HG03175 (cell line): ENCODE measurements at regions not wholly inside any gene's neighbourhood (a gene's known extent, or its start where the extent isn't known, plus 50 kb on each side); places are given as distances from the start of the nearest gene placed in this dataset.
"Not testable (repeated sequence)": the region's sequence is repeated elsewhere in the genome, so short reads cannot be mapped to it uniquely, and the experiment has no call there.

ENCODE experiments used
- ATAC-seq: cut with Tn5 transposase; IDR thresholded peaks from one replicate; pipeline ENCODE4 v1.9.1; 2021; ENCODE audit warnings: mild to moderate bottlenecking, moderate library complexity; ENCODE audit not compliant: unreplicated experiment

- no peak for ATAC-seq
Measured at GRCh38 chr13:50758796-50759195, 84.7 kb downstream of the DLEU7 start.

GRCh38 chr13:50760751-50761150, 82.7 kb downstream of the DLEU7 start:
- ATAC-seq: no peak

GRCh38 chr13:50761406-50761805, 82.1 kb downstream of the DLEU7 start:
- ATAC-seq: no peak

GRCh38 chr13:50762969-50763567, 80.4 kb downstream of the DLEU7 start:
- ATAC-seq: no peak

- ATAC-seq: no peak
Measured at GRCh38 chr13:50766013-50766412, 77.5 kb downstream of the DLEU7 start.

- ATAC-seq: no peak
Measured at GRCh38 chr13:50766695-50767094, 76.8 kb downstream of the DLEU7 start.

- ATAC-seq: not testable (repeated sequence)
Measured at GRCh38 chr13:50772881-50773280, 70.6 kb downstream of the DLEU7 start.
